K562 (cell line): ENCODE measurements at regions not wholly inside any gene's neighbourhood (a gene's known extent, or its start where the extent isn't known, plus 50 kb on each side); places are given as distances from the start of the nearest gene placed in this dataset.

Experiments
- ARHGAP35 ChIP-seq: fragments of 450-650 bp; IDR thresholded peaks from 2 replicates; pipeline ENCODE4 v1.6.1; 2018; ENCODE audit not compliant: partially characterized antibody
- ARID1B ChIP-seq: fragments of 450-650 bp; IDR thresholded peaks from 2 replicates; pipeline ENCODE4 v1.6.1; 2016; ENCODE audit warnings: antibody characterized with exemption, mild to moderate bottlenecking, inconsistent platforms
- C11orf30 ChIP-seq: fragments of 450-650 bp; IDR thresholded peaks from 2 replicates; pipeline ENCODE4 v1.6.1; 2016; ENCODE audit warnings: low read depth, mild to moderate bottlenecking
- CXXC5 ChIP-seq: fragments of 250-450 bp; sonication (Bioruptor Pico); IDR thresholded peaks from 2 replicates; pipeline ENCODE4 v1.8.0; 2022; ENCODE audit warnings: inconsistent platforms, mild to moderate bottlenecking, moderate library complexity
- ELF1 ChIP-seq: fragments of 200-800 bp; sonication (Bioruptor generic); IDR thresholded peaks from 2 replicates; pipeline ENCODE4 v1.6.1; 2016; ENCODE audit warnings: missing genetic modification characterization, missing compliant biosample characterization
- EP400 ChIP-seq: fragments of 450-650 bp; IDR thresholded peaks from 2 replicates; pipeline ENCODE4 v1.6.1; 2017; ENCODE audit warnings: antibody characterized with exemption, mild to moderate bottlenecking, moderate library complexity
- FOXJ3 ChIP-seq: sonication (generic); formaldehyde crosslinking; IDR thresholded peaks from 2 replicates; pipeline ENCODE4 v1.4.0; 2020; ENCODE audit warnings: mild to moderate bottlenecking, missing genetic modification reagents
- GATA2 ChIP-seq: sonication (generic); formaldehyde crosslinking; IDR thresholded peaks from 2 replicates; pipeline ENCODE4 v1.4.0; 2020; ENCODE audit warnings: mild to moderate bottlenecking, missing genetic modification reagents
- GATAD2B ChIP-seq: fragments of 450-650 bp; IDR thresholded peaks from 2 replicates; pipeline ENCODE4 v1.6.1; 2017; ENCODE audit warnings: mild to moderate bottlenecking, borderline replicate concordance
- HDAC1 ChIP-seq, 2 experiments: fragments of 450-650 bp; IDR thresholded peaks; 2 replicates each; pipeline ENCODE4 v1.6.1; 2016 to 2017; ENCODE audit warnings: inconsistent platforms in 1 of 2, mild to moderate bottlenecking in 1 of 2, moderate library complexity in 1 of 2
- HIVEP1 ChIP-seq: fragments of 250-450 bp; sonication (Bioruptor Pico); IDR thresholded peaks from 2 replicates; pipeline ENCODE4 v1.4.0; 2020; ENCODE audit warnings: mild to moderate bottlenecking
- HSF4 ChIP-seq: fragments of 250-450 bp; sonication (Bioruptor Pico); IDR thresholded peaks from 2 replicates; pipeline ENCODE4 v2.1.2; 2022; ENCODE audit warnings: mild to moderate bottlenecking, moderate library complexity, borderline replicate concordance
- JUN ChIP-seq, 2 experiments: sonication (generic) in 1 of 2; formaldehyde crosslinking in 1 of 2; IDR thresholded peaks; 2 replicates each; pipeline versions ENCODE4 v1.6.1 to v1.8.0; 2012 to 2022; ENCODE audit warnings: borderline replicate concordance in 2 of 2, mild to moderate bottlenecking in 2 of 2, improper control_type of control experiment in 1 of 2, low read depth in 1 of 2, low read length in 1 of 2, missing genetic modification reagents in 1 of 2
- KAT7 ChIP-seq: sonication (generic); formaldehyde crosslinking; IDR thresholded peaks from 2 replicates; pipeline ENCODE4 v1.8.0; 2022; ENCODE audit warnings: missing genetic modification reagents, mild to moderate bottlenecking, borderline replicate concordance
- KLF10 ChIP-seq: fragments of 250-450 bp; sonication (Bioruptor Pico); IDR thresholded peaks from 2 replicates; pipeline ENCODE4 v1.6.1; 2021; ENCODE audit warnings: matching md5 sums
- MCM5 ChIP-seq: fragments of 450-650 bp; IDR thresholded peaks from 2 replicates; pipeline ENCODE4 v1.6.1; 2016; ENCODE audit warnings: low read depth
- MTA2 ChIP-seq: fragments of 450-650 bp; IDR thresholded peaks from 2 replicates; pipeline ENCODE4 v1.6.1; 2016; ENCODE audit warnings: low read depth
- NFIC ChIP-seq: fragments of 450-650 bp; IDR thresholded peaks from 2 replicates; pipeline ENCODE4 v1.6.1; 2017; ENCODE audit warnings: mild to moderate bottlenecking, inconsistent platforms
- NONO ChIP-seq, 2 experiments: fragments of 200-400 bp in 1 of 2; fragments of 450-650 bp in 1 of 2; formaldehyde crosslinking in 1 of 2; IDR thresholded peaks; 2 replicates each; pipeline ENCODE4 v1.6.1; 2017; ENCODE audit warnings: low read depth in 2 of 2, mild to moderate bottlenecking in 2 of 2, moderate library complexity in 2 of 2, low read length in 1 of 2
- PHF8 ChIP-seq: fragments of 200-600 bp; sonication (generic); IDR thresholded peaks from 2 replicates; pipeline ENCODE4 v1.6.1; 2012; ENCODE audit warnings: mixed run types, mild to moderate bottlenecking, inconsistent platforms, low read length, moderate library complexity, borderline replicate concordance
- PML ChIP-seq: IDR thresholded peaks from 2 replicates; pipeline ENCODE4 v1.6.1; 2012; ENCODE audit warnings: low read length, inconsistent platforms
- RBM14 ChIP-seq: fragments of 200-400 bp; formaldehyde crosslinking; IDR thresholded peaks from 2 replicates; pipeline ENCODE4 v1.6.1; 2018; ENCODE audit warnings: low read depth, mild to moderate bottlenecking, low read length, moderate library complexity, borderline replicate concordance; ENCODE audit not compliant: insufficient read depth
- RCOR1 ChIP-seq, 2 experiments: IDR thresholded peaks; 2 replicates each; pipeline ENCODE4 v1.6.1; 2012; ENCODE audit warnings: low read depth in 2 of 2, low read length in 2 of 2, borderline replicate concordance in 1 of 2, improper control_type of control experiment in 1 of 2
- SP2 ChIP-seq: IDR thresholded peaks from 2 replicates; pipeline ENCODE4 v1.6.1; 2011; ENCODE audit warnings: mild to moderate bottlenecking, low read depth, low read length, moderate library complexity; ENCODE audit not compliant: poor library complexity, severe bottlenecking; ENCODE audit errors: extremely low read depth
- STAT5A ChIP-seq: IDR thresholded peaks from 2 replicates; pipeline ENCODE4 v1.6.1; 2012; ENCODE audit warnings: low read length, inconsistent platforms, borderline replicate concordance
- TEAD2 ChIP-seq: fragments of 450-650 bp; IDR thresholded peaks from 2 replicates; pipeline ENCODE4 v1.6.1; 2016; ENCODE audit warnings: missing genetic modification characterization, control low read depth, missing compliant biosample characterization
- XRCC5 ChIP-seq: fragments of 200-400 bp; formaldehyde crosslinking; IDR thresholded peaks from 2 replicates; pipeline ENCODE4 v1.6.1; 2017; ENCODE audit warnings: low read depth, mild to moderate bottlenecking, low read length
- ZNF384 ChIP-seq: IDR thresholded peaks from 2 replicates; pipeline ENCODE4 v1.6.1; 2012; ENCODE audit warnings: low read depth, low read length, improper control_type of control experiment
- TF ChIP-seq, protein P1 (sequence below): fragments of 450-650 bp; IDR thresholded peaks from 2 replicates; pipeline ENCODE4 v1.6.1; 2016; ENCODE audit warnings: antibody characterized with exemption
- TF ChIP-seq, protein P2 (sequence below): IDR thresholded peaks from 2 replicates; pipeline ENCODE4 v1.6.1; 2012; ENCODE audit warnings: low read depth, low read length, improper control_type of control experiment, borderline replicate concordance

DNA sequence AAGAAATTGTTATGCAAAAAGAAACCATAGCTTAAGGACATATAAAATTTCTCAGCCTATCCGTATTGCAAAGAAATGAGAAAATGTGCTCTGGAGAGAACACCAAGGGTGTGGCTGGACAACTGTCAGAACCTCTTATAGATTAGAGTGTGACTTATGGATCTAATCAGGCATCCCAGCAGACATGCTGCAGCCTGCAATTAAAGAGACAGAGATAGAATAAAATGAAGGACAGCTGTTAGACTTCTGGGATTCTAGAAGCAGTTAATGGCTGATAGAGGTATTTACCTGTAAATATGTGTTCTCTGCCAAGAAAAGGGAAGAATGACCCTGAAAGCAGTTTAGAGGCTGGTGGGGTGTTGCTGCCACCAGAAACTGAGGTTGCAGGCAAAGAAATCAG is 160.1 kb upstream of the KIF2B start (continued):
- peak; percentile 47; the same call in 1 of the 2 replicates for TF ChIP-seq STAT5A
- TF ChIP-seq TEAD2 (tag), result no peak
- TF ChIP-seq CXXC5, result no peak
- TF ChIP-seq MTA2, result 0 out of 2 replicates have a peak, but pooled peaks have one; percentile 27
- no peak for TF ChIP-seq EP400
- TF ChIP-seq GATA2 (CRISPR knock-in tag), result no peak
- peak; percentile 44; the same call in 1 of the 2 replicates for TF ChIP-seq NFIC
- TF ChIP-seq HIVEP1 (CRISPR knock-in tag), result no peak
- peak in 1 of 2 experiments; percentile 34; a peak in 2 of 4 replicates for TF ChIP-seq RCOR1 (IDR thresholded peaks at IDR 0.05; ENCODE audit: borderline replicate concordance in 1 of 2, low read depth in 2 of 2, low read length in 2 of 2)
- peak; percentile 58 for TF ChIP-seq PML
- no peak for TF ChIP-seq ELF1
- TF ChIP-seq XRCC5, result no peak
- peak; percentile 85 for TF ChIP-seq ARID1B
- TF ChIP-seq, protein P1, sequence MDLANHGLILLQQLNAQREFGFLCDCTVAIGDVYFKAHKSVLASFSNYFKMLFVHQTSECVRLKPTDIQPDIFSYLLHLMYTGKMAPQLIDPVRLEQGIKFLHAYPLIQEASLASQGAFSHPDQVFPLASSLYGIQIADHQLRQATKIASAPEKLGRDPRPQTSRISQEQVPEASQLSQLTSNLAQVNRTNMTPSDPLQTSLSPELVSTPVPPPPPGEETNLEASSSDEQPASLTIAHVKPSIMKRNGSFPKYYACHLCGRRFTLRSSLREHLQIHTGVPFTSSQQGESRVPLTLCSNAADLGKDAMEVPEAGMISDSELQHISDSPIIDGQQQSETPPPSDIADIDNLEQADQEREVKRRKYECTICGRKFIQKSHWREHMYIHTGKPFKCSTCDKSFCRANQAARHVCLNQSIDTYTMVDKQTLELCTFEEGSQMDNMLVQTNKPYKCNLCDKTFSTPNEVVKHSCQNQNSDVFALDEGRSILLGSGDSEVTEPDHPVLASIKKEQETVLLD, result no peak
- TF ChIP-seq FOXJ3, result no peak
- TF ChIP-seq PHF8, result no peak
- TF ChIP-seq, protein P2, sequence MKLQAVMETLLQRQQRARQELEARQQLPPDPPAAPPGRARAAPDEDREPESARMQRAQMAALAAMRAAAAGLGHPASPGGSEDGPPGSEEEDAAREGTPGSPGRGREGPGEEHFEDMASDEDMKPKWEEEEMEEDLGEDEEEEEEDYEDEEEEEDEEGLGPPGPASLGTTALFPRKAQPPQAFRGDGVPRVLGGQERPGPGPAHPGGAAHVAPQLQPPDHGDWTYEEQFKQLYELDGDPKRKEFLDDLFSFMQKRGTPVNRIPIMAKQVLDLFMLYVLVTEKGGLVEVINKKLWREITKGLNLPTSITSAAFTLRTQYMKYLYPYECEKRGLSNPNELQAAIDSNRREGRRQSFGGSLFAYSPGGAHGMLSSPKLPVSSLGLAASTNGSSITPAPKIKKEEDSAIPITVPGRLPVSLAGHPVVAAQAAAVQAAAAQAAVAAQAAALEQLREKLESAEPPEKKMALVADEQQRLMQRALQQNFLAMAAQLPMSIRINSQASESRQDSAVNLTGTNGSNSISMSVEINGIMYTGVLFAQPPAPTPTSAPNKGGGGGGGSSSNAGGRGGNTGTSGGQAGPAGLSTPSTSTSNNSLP, result 0 out of 2 replicates have a peak, but pooled peaks have one; percentile 50
- no peak for TF ChIP-seq RBM14
- TF ChIP-seq C11orf30, result no peak
- TF ChIP-seq HDAC1 (IDR thresholded peaks at IDR 0.05), result no peak
- no peak for TF ChIP-seq ARHGAP35
- TF ChIP-seq ZNF384, result no peak
- no peak for TF ChIP-seq NONO (IDR thresholded peaks at IDR 0.05; ENCODE audit: low read depth in 2 of 2, low read length in 1 of 2)
- no peak for TF ChIP-seq JUN (IDR thresholded peaks at IDR 0.05; ENCODE audit: borderline replicate concordance, low read depth, low read length)
- no peak for TF ChIP-seq JUN (CRISPR knock-in tag; IDR thresholded peaks at IDR 0.05; ENCODE audit: borderline replicate concordance)
- no peak for TF ChIP-seq MCM5
- no peak for TF ChIP-seq GATAD2B
- no peak for TF ChIP-seq SP2
- TF ChIP-seq KLF10 (CRISPR knock-in tag), result no peak
- no peak for TF ChIP-seq HSF4
- no peak for TF ChIP-seq KAT7 (CRISPR knock-in tag)
